ENCODE measurements at regions not wholly inside any gene's neighbourhood (a gene's known extent, or its start where the extent isn't known, plus 50 kb on each side); places are given as distances from the start of the nearest gene placed in this dataset.

GRCh38 chr6:167736486-167737204 lies 90.1 kb upstream of the AFDN start:
- no peak overlapping the region for H3K4me3 ChIP-seq (replicated peaks; ENCODE audit: low read depth, low read length)
- peak; percentile 15 for DNase-seq (ENCODE audit: low read depth)
- TF ChIP-seq CTCF (IDR thresholded peaks at IDR 0.05; ENCODE audit: low read length, missing control alignments): no peak

GRCh38 chr6:167737205-167737830 lies 89.4 kb upstream of the AFDN start:
- no peak for TF ChIP-seq CTCF (IDR thresholded peaks at IDR 0.05; ENCODE audit: low read length, missing control alignments)
- no peak for DNase-seq (ENCODE audit: low read depth)
- no peak overlapping the region for H3K4me3 ChIP-seq (replicated peaks; ENCODE audit: low read depth, low read length)

- no peak for DNase-seq (ENCODE audit: low read depth)
- no peak for TF ChIP-seq CTCF (IDR thresholded peaks at IDR 0.05; ENCODE audit: low read length, missing control alignments)
- H3K4me3 ChIP-seq (replicated peaks; ENCODE audit: low read depth, low read length): no peak overlapping the region
These were observed 88.3 kb upstream of the AFDN start for GRCh38 chr6:167738386-167738785.

GRCh38 chr6:167739721-167740475 lies 86.8 kb upstream of the AFDN start:
- no peak for TF ChIP-seq CTCF (IDR thresholded peaks at IDR 0.05; ENCODE audit: low read length, missing control alignments)
- H3K4me3 ChIP-seq (replicated peaks; ENCODE audit: low read depth, low read length): no peak overlapping the region

GRCh38 chr6:167742719-167743303 lies 83.9 kb upstream of the AFDN start:
- H3K4me3 ChIP-seq (replicated peaks; ENCODE audit: low read depth, low read length): no peak overlapping the region
- peak; percentile 33 for TF ChIP-seq CTCF (IDR thresholded peaks at IDR 0.05; ENCODE audit: low read length, missing control alignments)
- peak; percentile 75 for DNase-seq (ENCODE audit: low read depth)

More at GRCh38 chr6:167739721-167740475, 86.8 kb upstream of the AFDN start:
- DNase-seq (ENCODE audit: low read depth): no peak

GRCh38 chr6:167744681-167745669 lies 81.7 kb upstream of the AFDN start:
- TF ChIP-seq CTCF (IDR thresholded peaks at IDR 0.05; ENCODE audit: low read length, missing control alignments): no peak
- no peak overlapping the region for H3K4me3 ChIP-seq (replicated peaks; ENCODE audit: low read depth, low read length)
- DNase-seq (ENCODE audit: low read depth): no peak

Measured in fibroblast of pulmonary artery (primary cell).